Mesothelial cell of epicardium (in vitro differentiated cells): ENCODE measurements at regions not wholly inside any gene's neighbourhood (a gene's known extent, or its start where the extent isn't known, plus 50 kb on each side); places are given as distances from the start of the nearest gene placed in this dataset.

Experiments used
- DNase-seq, 2 experiments: peaks; one replicate each; pipeline ENCODE4 v3.0.0; 2021; ENCODE audit warnings: low spot score in 2 of 2; ENCODE audit not compliant: unreplicated experiment in 2 of 2
- H3K27ac Mint-ChIP-seq: 2 replicates; pipeline ENCODE4 v1.8.0; 2021; ENCODE audit warnings: mixed read lengths
- H3K27me3 Mint-ChIP-seq: 2 replicates; pipeline ENCODE4 v1.8.0; 2021; ENCODE audit warnings: low read depth, mixed read lengths
- H3K36me3 Mint-ChIP-seq: 2 replicates; pipeline ENCODE4 v1.8.0; 2021; ENCODE audit warnings: mixed read lengths
- H3K4me1 Mint-ChIP-seq: 2 replicates; pipeline ENCODE4 v1.8.0; 2021; ENCODE audit warnings: mixed read lengths
- H3K4me3 Mint-ChIP-seq: 2 replicates; pipeline ENCODE4 v1.8.0; 2021; ENCODE audit warnings: mild to moderate bottlenecking, moderate library complexity, mixed read lengths
- H3K9me3 Mint-ChIP-seq: 2 replicates; pipeline ENCODE4 v1.8.0; 2021; ENCODE audit warnings: mixed read lengths
- TF ChIP-seq, protein P1 (sequence below): fragments of 200-600 bp; sonication (generic); IDR thresholded peaks from one replicate; pipeline ENCODE4 v1.5.0; 2021; ENCODE audit warnings: antibody characterized with exemption; ENCODE audit not compliant: unreplicated experiment

DNA sequence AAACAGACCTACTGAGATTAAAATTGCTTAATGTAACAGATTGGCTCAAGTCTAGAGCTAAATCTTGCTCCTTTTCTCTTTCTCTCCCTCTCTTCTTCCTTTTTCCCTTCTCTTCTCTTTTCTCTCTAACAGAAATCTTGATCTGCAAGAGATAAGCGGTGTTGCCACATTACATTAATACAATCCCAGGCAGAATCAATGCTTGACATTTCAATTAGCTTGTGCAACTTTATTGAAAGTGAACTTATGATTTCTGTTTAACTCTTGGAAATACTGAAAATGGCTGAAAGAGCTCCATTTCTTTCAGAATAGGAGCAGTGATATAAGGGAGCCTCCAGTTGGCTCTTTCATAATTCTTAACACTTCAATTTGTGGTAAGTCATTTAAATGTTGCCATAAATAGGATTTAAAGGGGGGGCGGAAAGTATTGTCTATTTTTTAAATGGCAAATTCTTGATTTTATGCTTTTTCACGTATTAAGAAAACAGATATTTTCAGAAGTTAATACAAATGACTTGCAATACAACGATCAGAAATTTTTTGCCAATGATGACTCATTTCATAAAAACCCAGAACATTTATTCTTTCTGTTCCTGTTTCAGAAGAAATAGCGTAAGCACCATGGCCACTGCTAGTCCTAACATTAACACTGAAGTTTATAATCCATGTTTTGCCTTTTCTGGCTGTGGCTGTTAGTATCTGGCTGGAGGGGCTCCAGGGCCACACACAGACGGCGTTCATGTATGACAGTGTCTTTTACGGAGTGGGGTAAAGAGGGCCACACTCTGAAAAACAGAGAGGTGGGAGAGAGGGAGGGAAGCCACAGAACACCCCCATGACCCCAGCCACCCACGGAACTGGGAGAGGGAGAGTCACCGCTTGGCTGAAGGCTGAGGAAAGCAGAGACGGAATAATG lies 115.7 kb upstream of the FAT1 start:
- Mint-ChIP-seq H3K27me3 (no peaks in the 10 kb centered on the region), H3K4me3 (no peak overlapping the region), H3K36me3 (peaks cover 3% of the 10 kb centered on the region), H3K27ac (peak overlapping the region; percentile 83), H3K4me1 (peaks cover 11% of the 10 kb centered on the region), H3K9me3 (no peaks in the 10 kb centered on the region)
- TF ChIP-seq, protein P1, sequence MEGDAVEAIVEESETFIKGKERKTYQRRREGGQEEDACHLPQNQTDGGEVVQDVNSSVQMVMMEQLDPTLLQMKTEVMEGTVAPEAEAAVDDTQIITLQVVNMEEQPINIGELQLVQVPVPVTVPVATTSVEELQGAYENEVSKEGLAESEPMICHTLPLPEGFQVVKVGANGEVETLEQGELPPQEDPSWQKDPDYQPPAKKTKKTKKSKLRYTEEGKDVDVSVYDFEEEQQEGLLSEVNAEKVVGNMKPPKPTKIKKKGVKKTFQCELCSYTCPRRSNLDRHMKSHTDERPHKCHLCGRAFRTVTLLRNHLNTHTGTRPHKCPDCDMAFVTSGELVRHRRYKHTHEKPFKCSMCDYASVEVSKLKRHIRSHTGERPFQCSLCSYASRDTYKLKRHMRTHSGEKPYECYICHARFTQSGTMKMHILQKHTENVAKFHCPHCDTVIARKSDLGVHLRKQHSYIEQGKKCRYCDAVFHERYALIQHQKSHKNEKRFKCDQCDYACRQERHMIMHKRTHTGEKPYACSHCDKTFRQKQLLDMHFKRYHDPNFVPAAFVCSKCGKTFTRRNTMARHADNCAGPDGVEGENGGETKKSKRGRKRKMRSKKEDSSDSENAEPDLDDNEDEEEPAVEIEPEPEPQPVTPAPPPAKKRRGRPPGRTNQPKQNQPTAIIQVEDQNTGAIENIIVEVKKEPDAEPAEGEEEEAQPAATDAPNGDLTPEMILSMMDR = no peak
- no peak for DNase-seq

DNA sequence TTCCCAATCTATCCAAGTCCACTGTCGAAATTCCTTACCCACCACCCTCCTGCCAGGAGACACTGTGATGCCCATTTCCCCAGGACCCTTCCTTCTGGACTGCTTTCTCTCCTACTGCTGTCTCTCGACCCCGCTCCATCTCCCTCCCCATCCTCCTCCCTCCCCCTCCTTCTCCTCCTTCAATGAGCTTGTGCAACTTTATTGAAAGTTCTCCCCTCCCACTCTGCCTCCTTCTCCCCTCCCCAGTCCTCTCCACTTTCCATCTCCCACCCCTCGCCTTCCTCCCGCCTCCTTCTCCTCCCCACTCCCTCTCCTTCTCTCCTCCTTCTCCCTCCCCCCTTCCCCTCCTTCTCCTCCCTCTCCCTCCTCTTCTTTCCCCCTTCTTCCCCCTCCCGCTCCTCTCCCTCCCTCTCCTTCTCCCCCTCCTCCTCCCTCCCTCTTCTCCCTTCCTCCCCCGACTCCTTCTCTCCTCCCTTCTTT lies 116.6 kb upstream of the FAT1 start:
- Mint-ChIP-seq H3K27ac (no peak overlapping the region), H3K9me3 (no peaks in the 10 kb centered on the region), H3K36me3 (peaks cover 3% of the 10 kb centered on the region), H3K4me1 (peaks cover 20% of the 10 kb centered on the region), H3K4me3 (no peak overlapping the region), H3K27me3 (no peaks in the 10 kb centered on the region)
- no peak for DNase-seq
- TF ChIP-seq, protein P1 = no peak

DNA sequence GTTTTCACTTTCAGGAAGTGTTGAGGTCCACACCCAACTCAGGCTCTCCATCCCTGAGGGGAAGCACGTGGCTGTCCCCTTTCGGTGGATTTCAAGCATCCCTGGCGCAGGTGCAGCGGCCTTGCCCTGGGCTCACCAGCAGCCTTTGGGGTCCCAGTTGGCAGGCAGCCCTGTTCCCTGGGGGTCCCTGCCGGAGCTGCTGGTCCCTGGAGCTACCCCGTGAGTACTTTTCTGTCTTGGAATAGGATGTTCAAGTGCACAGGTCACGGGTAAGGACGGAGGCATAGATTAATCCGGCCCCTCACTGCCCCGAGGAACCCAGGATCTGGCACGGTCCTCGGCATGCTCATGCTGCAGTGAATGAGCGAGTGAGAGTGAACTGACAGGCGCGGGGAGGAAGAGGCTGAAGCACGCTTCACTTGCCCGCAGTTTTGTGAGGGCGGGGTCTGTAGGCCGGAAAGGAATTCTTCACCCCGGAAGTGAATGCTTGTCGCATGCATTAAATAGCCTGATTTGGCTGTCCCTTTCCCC lies 117.2 kb upstream of the FAT1 start:
- Mint-ChIP-seq H3K36me3 (peaks cover 3% of the 10 kb centered on the region), H3K9me3 (no peaks in the 10 kb centered on the region), H3K4me3 (no peak overlapping the region), H3K27me3 (no peaks in the 10 kb centered on the region), H3K27ac (no peak overlapping the region), H3K4me1 (peaks cover 24% of the 10 kb centered on the region)
- DNase-seq = no peak
- TF ChIP-seq, protein P1 = no peak

- H3K9me3 Mint-ChIP-seq = no peaks in the 10 kb centered on the region
- TF ChIP-seq, protein P1 = no peak
- DNase-seq = no peak
- peak overlapping the region; percentile 80 for H3K27ac Mint-ChIP-seq
- H3K27me3 Mint-ChIP-seq = no peaks in the 10 kb centered on the region
- H3K36me3 Mint-ChIP-seq = peaks cover 3% of the 10 kb centered on the region
- peaks cover 31% of the 10 kb centered on the region for H3K4me1 Mint-ChIP-seq
- peak overlapping the region; percentile 35 for H3K4me3 Mint-ChIP-seq
Observed at GRCh38 chr4:186844059-186844681, 120.5 kb upstream of the FAT1 start.

GRCh38 chr4:186845137-186845842 lies 121.6 kb upstream of the FAT1 start:
- TF ChIP-seq, protein P1 = no peak
- no peak for DNase-seq

More at GRCh38 chr4:186845137-186845842, 121.6 kb upstream of the FAT1 start:
- H3K4me1 Mint-ChIP-seq = peaks cover 26% of the 10 kb centered on the region
- peaks cover 4% of the 10 kb centered on the region for H3K36me3 Mint-ChIP-seq
- peak overlapping the region; percentile 80 for H3K27ac Mint-ChIP-seq
- H3K4me3 Mint-ChIP-seq = no peak overlapping the region
- H3K9me3 Mint-ChIP-seq = peaks cover 5% of the 10 kb centered on the region
- no peaks in the 10 kb centered on the region for H3K27me3 Mint-ChIP-seq
